Lower lobe of right lung (tissue), 2 donors: ENCODE measurements at regions not wholly inside any gene's neighbourhood (a gene's known extent, or its start where the extent isn't known, plus 50 kb on each side); places are given as distances from the start of the nearest gene placed in this dataset.

ENCODE experiments used
- ATAC-seq, 2 donors: fragments of 200-7000 bp; cut with Tn5 transposase; one replicate each; pipeline ENCODE4 v1.9.1; 2020 to 2022; ENCODE audit warnings: mild to moderate bottlenecking in 2 of 2, moderate library complexity in 2 of 2
- DNase-seq: peaks from one replicate; pipeline ENCODE4 v3.0.0-alpha.2; 2020
- H3K27ac ChIP-seq: fragments of 200-600 bp; one replicate; pipeline ENCODE4 v1.8.0; 2022
- H3K27me3 ChIP-seq: fragments of 200-600 bp; one replicate; pipeline ENCODE4 v1.8.0; 2022; ENCODE audit warnings: low read depth
- H3K36me3 ChIP-seq: fragments of 200-600 bp; one replicate; pipeline ENCODE4 v1.8.0; 2022; ENCODE audit warnings: mild to moderate bottlenecking
- H3K4me1 ChIP-seq: fragments of 200-600 bp; one replicate; pipeline ENCODE4 v1.8.0; 2022
- H3K4me3 ChIP-seq: fragments of 200-600 bp; one replicate; pipeline ENCODE4 v1.8.0; 2022; ENCODE audit warnings: mild to moderate bottlenecking
- H3K9me3 ChIP-seq: fragments of 200-600 bp; one replicate; pipeline ENCODE4 v1.8.0; 2022
- CTCF ChIP-seq: fragments of 200-600 bp; IDR thresholded peaks from one replicate; pipeline ENCODE4 v1.8.0; 2022; ENCODE audit warnings: antibody characterized with exemption, mild to moderate bottlenecking
- intact Hi-C: fragments of 100-400 bp; cut with DNase I; formaldehyde crosslinking; loops from one replicate; pipeline ENCODE4 v1.11.0; 2022
- donor health status: DM: no; HTN: yes; CAD: no; lungs with severe emphysema.

- Histone ChIP-seq H3K4me1 (no peaks in the 10 kb centered on the region), H3K4me3 (no peak overlapping the region), H3K9me3 (no peaks in the 10 kb centered on the region), H3K27me3 (peaks cover 4% of the 10 kb centered on the region), H3K27ac (no peak overlapping the region), H3K36me3 (no peaks in the 10 kb centered on the region)
- no peak for DNase-seq
- TF ChIP-seq CTCF = no peak
- no peak for ATAC-seq
- intact Hi-C loops = no loop called here
These were observed 229.2 kb upstream of the WSCD1 start for GRCh38 chr17:5840811-5841446.

- H3K9me3 ChIP-seq = no peaks in the 10 kb centered on the region
- ATAC-seq (no peak), DNase-seq (no peak)
- H3K4me1 ChIP-seq = no peaks in the 10 kb centered on the region
- TF ChIP-seq CTCF = no peak
- H3K27ac ChIP-seq = no peak overlapping the region
- intact Hi-C loops = no loop called here
- peaks cover 4% of the 10 kb centered on the region for H3K27me3 ChIP-seq
- no peaks in the 10 kb centered on the region for H3K36me3 ChIP-seq
- H3K4me3 ChIP-seq = no peak overlapping the region
These were observed 228.3 kb upstream of the WSCD1 start for GRCh38 chr17:5841862-5842261.

- no peaks in the 10 kb centered on the region for H3K36me3 ChIP-seq
- ATAC-seq = no peak
- TF ChIP-seq CTCF = no peak
- DNase-seq = no peak
- H3K27me3 ChIP-seq = no peaks in the 10 kb centered on the region
- H3K9me3 ChIP-seq = no peaks in the 10 kb centered on the region
- intact Hi-C loops = no loop called here
- H3K27ac ChIP-seq = no peak overlapping the region
- no peaks in the 10 kb centered on the region for H3K4me1 ChIP-seq
- no peak overlapping the region for H3K4me3 ChIP-seq
These were observed 226.7 kb upstream of the WSCD1 start for GRCh38 chr17:5843366-5844026.

GRCh38 chr17:5846001-5846400 is 224.2 kb upstream of the WSCD1 start:
- ATAC-seq = no peak
- no peaks in the 10 kb centered on the region for H3K4me1 ChIP-seq
- H3K4me3 ChIP-seq = no peak overlapping the region
- H3K27ac ChIP-seq = no peak overlapping the region
- no peaks in the 10 kb centered on the region for H3K36me3 ChIP-seq
- no peak for TF ChIP-seq CTCF
- H3K9me3 ChIP-seq = no peaks in the 10 kb centered on the region
- no peak for DNase-seq
- no peaks in the 10 kb centered on the region for H3K27me3 ChIP-seq
- intact Hi-C loops = no loop called here

- intact Hi-C loops = no loop called here
- no peak for DNase-seq
- TF ChIP-seq CTCF = no peak
These were observed 215.2 kb upstream of the WSCD1 start for GRCh38 chr17:5854871-5855554.

More at GRCh38 chr17:5854871-5855554, 215.2 kb upstream of the WSCD1 start:
- Histone ChIP-seq H3K9me3 (no peaks in the 10 kb centered on the region), H3K4me3 (no peak overlapping the region), H3K36me3 (no peaks in the 10 kb centered on the region), H3K4me1 (no peaks in the 10 kb centered on the region), H3K27ac (no peak overlapping the region), H3K27me3 (no peaks in the 10 kb centered on the region)
- ATAC-seq = no peak
